GM12874 (cell line): ENCODE measurements at regions not wholly inside any gene's neighbourhood (a gene's known extent, or its start where the extent isn't known, plus 50 kb on each side); places are given as distances from the start of the nearest gene placed in this dataset.

Experiments used
- TF ChIP-seq, protein P1 (sequence below): IDR thresholded peaks from 2 replicates; pipeline ENCODE4 v1.5.1; 2011; ENCODE audit warnings: low read depth, mild to moderate bottlenecking, control low read depth, low read length, moderate library complexity; ENCODE audit not compliant: insufficient read depth

GRCh38 chr16:79295746-79296145 lies 304.8 kb downstream of the MAF start:
- TF ChIP-seq, protein P1, sequence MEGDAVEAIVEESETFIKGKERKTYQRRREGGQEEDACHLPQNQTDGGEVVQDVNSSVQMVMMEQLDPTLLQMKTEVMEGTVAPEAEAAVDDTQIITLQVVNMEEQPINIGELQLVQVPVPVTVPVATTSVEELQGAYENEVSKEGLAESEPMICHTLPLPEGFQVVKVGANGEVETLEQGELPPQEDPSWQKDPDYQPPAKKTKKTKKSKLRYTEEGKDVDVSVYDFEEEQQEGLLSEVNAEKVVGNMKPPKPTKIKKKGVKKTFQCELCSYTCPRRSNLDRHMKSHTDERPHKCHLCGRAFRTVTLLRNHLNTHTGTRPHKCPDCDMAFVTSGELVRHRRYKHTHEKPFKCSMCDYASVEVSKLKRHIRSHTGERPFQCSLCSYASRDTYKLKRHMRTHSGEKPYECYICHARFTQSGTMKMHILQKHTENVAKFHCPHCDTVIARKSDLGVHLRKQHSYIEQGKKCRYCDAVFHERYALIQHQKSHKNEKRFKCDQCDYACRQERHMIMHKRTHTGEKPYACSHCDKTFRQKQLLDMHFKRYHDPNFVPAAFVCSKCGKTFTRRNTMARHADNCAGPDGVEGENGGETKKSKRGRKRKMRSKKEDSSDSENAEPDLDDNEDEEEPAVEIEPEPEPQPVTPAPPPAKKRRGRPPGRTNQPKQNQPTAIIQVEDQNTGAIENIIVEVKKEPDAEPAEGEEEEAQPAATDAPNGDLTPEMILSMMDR, result no peak

DNA sequence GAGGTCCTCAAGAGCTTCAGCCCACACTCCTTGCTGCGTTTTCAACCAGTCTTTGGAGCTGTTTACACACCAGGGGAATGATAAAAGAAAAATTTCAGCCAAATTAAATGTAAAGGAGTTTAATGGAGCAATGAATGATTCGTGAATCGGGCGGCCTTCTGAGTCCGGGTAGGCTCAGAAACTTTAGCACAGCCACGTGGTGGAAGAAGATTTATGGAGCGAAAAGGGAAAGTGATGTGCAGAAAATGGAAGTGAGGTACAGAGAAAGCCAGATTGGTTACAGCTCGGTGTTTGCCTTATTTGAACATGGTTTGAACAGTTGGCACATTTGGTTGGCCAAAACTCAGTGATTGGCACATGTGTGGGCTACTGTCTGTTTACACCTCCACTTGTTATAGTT lies 305.4 kb downstream of the MAF start:
- TF ChIP-seq, protein P1, result no peak

- TF ChIP-seq, protein P1, result no peak
Observed at GRCh38 chr16:79294568-79294967, 306.0 kb downstream of the MAF start.

- TF ChIP-seq, protein P1, result no peak
Observed at GRCh38 chr16:79293836-79294460, 306.6 kb downstream of the MAF start.

DNA sequence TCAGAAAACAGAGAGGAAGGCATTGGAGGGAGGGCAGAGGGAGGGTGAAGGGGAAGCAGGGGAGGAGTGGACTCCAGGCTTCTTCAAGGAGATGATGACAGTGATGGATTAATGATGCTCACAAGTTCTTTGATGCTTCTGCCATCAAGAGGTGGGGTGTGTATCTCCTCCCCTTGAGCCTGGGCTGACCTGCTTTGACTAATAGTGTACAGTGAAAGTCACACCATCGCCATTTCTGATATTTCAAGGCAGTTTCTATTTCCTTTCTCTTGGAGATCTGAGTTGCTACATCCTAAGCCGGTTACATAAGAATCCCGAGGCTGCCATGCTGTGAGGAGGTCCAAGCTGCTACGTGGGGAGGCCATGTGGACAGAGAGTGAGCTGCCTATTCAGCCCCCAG lies 312.5 kb downstream of the MAF start:
- TF ChIP-seq, protein P1, result no peak

DNA sequence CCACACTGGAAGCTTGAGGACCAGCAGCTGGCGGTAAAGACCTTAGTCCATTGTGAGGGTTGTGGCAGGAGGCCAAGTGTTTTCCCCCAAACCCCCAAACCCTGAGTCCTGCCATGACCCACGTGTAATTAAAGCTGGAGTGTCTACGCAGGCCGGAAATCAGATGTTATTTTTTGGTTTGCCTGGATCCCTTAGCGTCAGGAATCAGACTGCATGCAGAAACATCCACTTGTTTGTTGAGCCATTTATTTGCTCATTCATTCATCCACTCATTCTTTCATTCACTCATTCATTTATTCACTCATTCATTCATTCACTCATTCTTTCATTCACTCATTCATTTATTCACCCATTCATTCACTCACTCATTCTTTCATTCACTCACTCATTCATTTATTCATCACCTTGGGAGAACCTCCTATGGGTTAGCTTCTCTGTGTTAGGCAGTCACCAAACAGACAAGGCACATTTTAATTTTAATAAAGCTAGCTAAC lies 313.1 kb downstream of the MAF start:
- TF ChIP-seq, protein P1, result no peak

- TF ChIP-seq, protein P1, result no peak
Observed at GRCh38 chr16:79286646-79287423, 313.7 kb downstream of the MAF start.
